ENCODE measurements at regions not wholly inside any gene's neighbourhood (a gene's known extent, or its start where the extent isn't known, plus 50 kb on each side); places are given as distances from the start of the nearest gene placed in this dataset.
A peak's percentile ranks its signal among the peaks of the same experiment; 100 is the strongest.

DNA sequence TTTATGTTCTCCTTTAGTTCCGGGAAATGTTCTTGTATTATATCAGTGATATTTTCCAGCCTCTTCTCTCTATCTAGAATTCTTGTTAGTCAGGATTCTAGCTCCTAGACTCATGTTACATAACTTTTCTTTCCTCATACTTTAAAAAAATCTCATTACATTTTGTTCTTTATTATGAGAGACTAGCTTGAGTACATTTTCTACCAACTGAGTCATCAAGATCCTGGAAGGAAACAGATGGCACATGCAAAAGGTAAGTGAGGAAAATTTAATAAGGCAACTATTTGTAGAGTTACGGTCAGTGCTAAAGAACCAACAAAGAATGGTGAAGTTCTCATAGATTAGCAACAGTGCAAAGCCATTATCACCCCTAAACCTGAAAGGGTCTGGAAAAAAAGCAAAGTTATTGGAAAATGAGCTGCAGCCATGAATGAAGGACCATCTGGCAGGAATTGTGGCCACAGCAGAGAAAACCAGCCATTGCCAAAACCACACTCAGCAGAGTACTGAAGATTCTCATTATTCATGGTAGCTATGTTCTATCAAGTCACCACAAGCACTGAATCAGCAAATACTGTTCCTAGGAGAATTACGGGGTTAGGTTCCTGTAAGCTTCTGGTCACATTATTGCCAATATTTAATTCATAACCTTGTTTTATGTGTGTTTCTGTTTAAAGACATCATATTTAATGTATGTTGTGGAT is 98.3 kb upstream of the C7orf33 start:
- H3K27me3 ChIP-seq (ENCODE audit: control insufficient read depth, insufficient read depth, low read length): no peaks in the 10 kb centered on the region
- no peaks in the 10 kb centered on the region for H3K79me2 ChIP-seq
- TF ChIP-seq, protein P1, sequence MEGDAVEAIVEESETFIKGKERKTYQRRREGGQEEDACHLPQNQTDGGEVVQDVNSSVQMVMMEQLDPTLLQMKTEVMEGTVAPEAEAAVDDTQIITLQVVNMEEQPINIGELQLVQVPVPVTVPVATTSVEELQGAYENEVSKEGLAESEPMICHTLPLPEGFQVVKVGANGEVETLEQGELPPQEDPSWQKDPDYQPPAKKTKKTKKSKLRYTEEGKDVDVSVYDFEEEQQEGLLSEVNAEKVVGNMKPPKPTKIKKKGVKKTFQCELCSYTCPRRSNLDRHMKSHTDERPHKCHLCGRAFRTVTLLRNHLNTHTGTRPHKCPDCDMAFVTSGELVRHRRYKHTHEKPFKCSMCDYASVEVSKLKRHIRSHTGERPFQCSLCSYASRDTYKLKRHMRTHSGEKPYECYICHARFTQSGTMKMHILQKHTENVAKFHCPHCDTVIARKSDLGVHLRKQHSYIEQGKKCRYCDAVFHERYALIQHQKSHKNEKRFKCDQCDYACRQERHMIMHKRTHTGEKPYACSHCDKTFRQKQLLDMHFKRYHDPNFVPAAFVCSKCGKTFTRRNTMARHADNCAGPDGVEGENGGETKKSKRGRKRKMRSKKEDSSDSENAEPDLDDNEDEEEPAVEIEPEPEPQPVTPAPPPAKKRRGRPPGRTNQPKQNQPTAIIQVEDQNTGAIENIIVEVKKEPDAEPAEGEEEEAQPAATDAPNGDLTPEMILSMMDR (IDR thresholded peaks at IDR 0.05): no peak
- H2AFZ ChIP-seq: no peak overlapping the region
- H3K4me1 ChIP-seq: no peaks in the 10 kb centered on the region
- H3K4me3 ChIP-seq (ENCODE audit: low read depth, low read length): no peak overlapping the region
- no peak overlapping the region for H3K27ac ChIP-seq
- no peaks in the 10 kb centered on the region for H3K36me3 ChIP-seq (ENCODE audit: control insufficient read depth, insufficient read depth, low read length)
- no peaks in the 10 kb centered on the region for H3K9me3 ChIP-seq (ENCODE audit: control insufficient read depth, low read length)
- H3K9ac ChIP-seq: no peak overlapping the region
- no peak overlapping the region for H3K4me2 ChIP-seq (ENCODE audit: low read length)

DNA sequence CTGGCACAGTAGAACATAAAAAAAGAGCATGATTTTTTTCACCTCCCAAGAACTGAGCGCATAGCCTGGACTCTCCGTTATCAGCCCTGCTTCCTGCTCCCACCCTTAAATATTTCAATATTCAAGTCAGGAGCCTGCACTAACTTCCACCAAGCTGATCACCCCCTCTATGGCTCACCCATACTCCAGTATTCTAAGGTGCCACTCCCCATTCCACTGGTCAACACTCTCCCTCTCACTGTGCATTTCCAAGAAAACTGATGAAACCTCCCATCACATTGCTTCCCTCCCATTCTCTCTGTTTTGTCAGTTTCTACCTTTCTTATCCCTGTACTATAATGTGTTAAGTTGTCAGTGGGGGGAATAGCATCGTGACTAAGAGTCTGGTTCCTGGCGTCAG is 95.0 kb upstream of the C7orf33 start:
- no peaks in the 10 kb centered on the region for H3K9me3 ChIP-seq (ENCODE audit: control insufficient read depth, low read length)
- no peaks in the 10 kb centered on the region for H3K4me1 ChIP-seq
- H2AFZ ChIP-seq: no peak overlapping the region
- H3K27ac ChIP-seq: no peak overlapping the region
- H3K4me2 ChIP-seq (ENCODE audit: low read length): no peak overlapping the region
- TF ChIP-seq, protein P1 (IDR thresholded peaks at IDR 0.05): no peak
- H3K36me3 ChIP-seq (ENCODE audit: control insufficient read depth, insufficient read depth, low read length): no peaks in the 10 kb centered on the region
- no peak overlapping the region for H3K9ac ChIP-seq
- H3K4me3 ChIP-seq (ENCODE audit: low read depth, low read length): no peak overlapping the region
- no peaks in the 10 kb centered on the region for H3K79me2 ChIP-seq
- H3K27me3 ChIP-seq (ENCODE audit: control insufficient read depth, insufficient read depth, low read length): no peaks in the 10 kb centered on the region

DNA sequence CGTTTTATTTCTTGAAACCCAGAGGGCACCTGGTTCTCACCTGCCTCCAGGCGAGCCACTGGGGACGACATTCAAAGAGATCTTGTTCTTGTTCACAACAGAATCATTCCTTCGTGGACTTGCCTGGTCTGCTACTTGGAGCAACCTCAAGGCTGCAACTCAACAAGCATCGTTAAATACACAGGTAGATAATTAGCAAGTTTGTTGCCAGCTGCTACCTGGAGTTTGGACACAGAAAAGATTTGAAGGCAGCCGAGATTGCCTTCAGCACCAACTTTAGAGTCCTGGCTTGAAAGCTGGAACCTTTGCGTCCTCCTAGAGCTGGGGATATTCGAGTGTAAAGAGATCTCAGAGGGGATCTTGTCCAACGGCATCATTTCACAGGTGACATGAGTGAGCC is 89.6 kb upstream of the C7orf33 start:
- Histone ChIP-seq H3K4me3 (ENCODE audit: low read depth, low read length) (no peak overlapping the region), H3K79me2 (no peaks in the 10 kb centered on the region), H3K9me3 (ENCODE audit: control insufficient read depth, low read length) (no peaks in the 10 kb centered on the region), H3K36me3 (ENCODE audit: control insufficient read depth, insufficient read depth, low read length) (no peaks in the 10 kb centered on the region), H3K27ac (no peak overlapping the region), H3K4me1 (no peaks in the 10 kb centered on the region), H3K9ac (no peak overlapping the region), H3K27me3 (ENCODE audit: control insufficient read depth, insufficient read depth, low read length) (peaks cover 4% of the 10 kb centered on the region), H2AFZ (peak overlapping the region; percentile 67), H3K4me2 (ENCODE audit: low read length) (no peak overlapping the region)
- TF ChIP-seq, protein P1 (IDR thresholded peaks at IDR 0.05): no peak

DNA sequence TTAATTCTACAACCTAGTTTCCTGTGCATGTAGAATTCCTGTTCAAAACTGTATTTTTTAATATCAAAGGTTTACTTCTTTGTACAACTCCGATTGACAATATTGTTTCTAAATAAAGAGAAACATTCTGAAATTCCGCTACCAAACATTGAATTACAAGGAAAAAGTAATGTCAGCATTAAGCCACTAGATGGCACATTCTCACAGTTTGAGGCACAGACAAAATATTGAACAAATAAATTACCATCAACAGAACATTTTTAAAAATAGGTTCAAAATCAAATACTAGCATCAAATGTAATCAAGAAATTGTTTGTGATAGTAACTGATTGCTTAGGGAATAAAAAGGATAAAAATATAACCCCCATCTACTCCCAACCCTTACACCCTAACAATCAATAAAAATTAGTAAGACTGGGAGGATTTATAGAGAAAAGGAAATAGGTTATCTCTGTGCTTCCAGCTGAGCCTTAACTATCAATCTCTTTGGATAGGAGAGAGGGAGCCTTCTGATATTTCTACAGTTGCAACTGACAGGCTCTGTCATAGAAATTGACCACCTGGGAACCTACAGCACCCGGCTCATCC is 86.6 kb upstream of the C7orf33 start:
- Histone ChIP-seq H3K9ac (no peak overlapping the region), H3K4me3 (ENCODE audit: low read depth, low read length) (no peak overlapping the region), H3K36me3 (ENCODE audit: control insufficient read depth, insufficient read depth, low read length) (no peaks in the 10 kb centered on the region), H3K9me3 (ENCODE audit: control insufficient read depth, low read length) (no peaks in the 10 kb centered on the region), H3K4me1 (no peaks in the 10 kb centered on the region), H2AFZ (no peak overlapping the region), H3K27me3 (ENCODE audit: control insufficient read depth, insufficient read depth, low read length) (peaks cover 4% of the 10 kb centered on the region), H3K27ac (no peak overlapping the region), H3K4me2 (ENCODE audit: low read length) (no peak overlapping the region), H3K79me2 (no peaks in the 10 kb centered on the region)
- TF ChIP-seq, protein P1 (IDR thresholded peaks at IDR 0.05): peak; percentile 77

Data from parathyroid adenoma (tissue), 2 donors.